ENCODE measurements at regions not wholly inside any gene's neighbourhood (a gene's known extent, or its start where the extent isn't known, plus 50 kb on each side); places are given as distances from the start of the nearest gene placed in this dataset.

GRCh38 chr6:40903456-40903855 lies 135.6 kb downstream of the UNC5CL start:
- DNase-seq (ENCODE audit: low read depth, low spot score) = no peak
- Histone ChIP-seq H3K9me1 (ENCODE audit: control insufficient read depth, extremely low read depth, insufficient read depth, low read length) (no peaks in the 10 kb centered on the region), H3K9ac (ENCODE audit: control insufficient read depth, extremely low read depth, insufficient read depth, low read length) (no peak overlapping the region), H3K27ac (ENCODE audit: control insufficient read depth, insufficient read depth, low read length) (no peak overlapping the region), H3K4me1 (ENCODE audit: control insufficient read depth, extremely low read depth, insufficient read depth, low read length) (peaks cover 17% of the 10 kb centered on the region), H3K4me3 (ENCODE audit: control insufficient read depth in 2 of 3, extremely low read depth in 1 of 3, insufficient read depth in 2 of 3, low read depth in 1 of 3, low read length in 3 of 3) (no peak overlapping the region), H3K36me3 (ENCODE audit: control insufficient read depth in 2 of 2, extremely low read depth in 1 of 2, insufficient read depth in 2 of 2, low read length in 2 of 2) (no peaks in the 10 kb centered on the region), H2AFZ (ENCODE audit: control insufficient read depth, low read length) (no peak overlapping the region), H3K4me2 (ENCODE audit: control insufficient read depth, extremely low read depth, insufficient read depth, low read depth, low read length) (no peak overlapping the region), H4K20me1 (ENCODE audit: control insufficient read depth, extremely low read depth, insufficient read depth, low read length) (no peaks in the 10 kb centered on the region), H3K27me3 (ENCODE audit: control insufficient read depth, extremely low read depth, insufficient read depth, low read length) (no peaks in the 10 kb centered on the region), H3K79me2 (ENCODE audit: control insufficient read depth, insufficient read depth, low read length) (no peaks in the 10 kb centered on the region), H3K9me3 (ENCODE audit: control insufficient read depth, low read depth, low read length) (no peaks in the 10 kb centered on the region)
- TF ChIP-seq, protein P1, sequence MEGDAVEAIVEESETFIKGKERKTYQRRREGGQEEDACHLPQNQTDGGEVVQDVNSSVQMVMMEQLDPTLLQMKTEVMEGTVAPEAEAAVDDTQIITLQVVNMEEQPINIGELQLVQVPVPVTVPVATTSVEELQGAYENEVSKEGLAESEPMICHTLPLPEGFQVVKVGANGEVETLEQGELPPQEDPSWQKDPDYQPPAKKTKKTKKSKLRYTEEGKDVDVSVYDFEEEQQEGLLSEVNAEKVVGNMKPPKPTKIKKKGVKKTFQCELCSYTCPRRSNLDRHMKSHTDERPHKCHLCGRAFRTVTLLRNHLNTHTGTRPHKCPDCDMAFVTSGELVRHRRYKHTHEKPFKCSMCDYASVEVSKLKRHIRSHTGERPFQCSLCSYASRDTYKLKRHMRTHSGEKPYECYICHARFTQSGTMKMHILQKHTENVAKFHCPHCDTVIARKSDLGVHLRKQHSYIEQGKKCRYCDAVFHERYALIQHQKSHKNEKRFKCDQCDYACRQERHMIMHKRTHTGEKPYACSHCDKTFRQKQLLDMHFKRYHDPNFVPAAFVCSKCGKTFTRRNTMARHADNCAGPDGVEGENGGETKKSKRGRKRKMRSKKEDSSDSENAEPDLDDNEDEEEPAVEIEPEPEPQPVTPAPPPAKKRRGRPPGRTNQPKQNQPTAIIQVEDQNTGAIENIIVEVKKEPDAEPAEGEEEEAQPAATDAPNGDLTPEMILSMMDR (optimal IDR thresholded peaks at IDR 0.05 in 1 of 3, IDR thresholded peaks at IDR 0.05 in 1 of 3, conservative IDR thresholded peaks at IDR 0.05 in 1 of 3; ENCODE audit: extremely low read depth in 1 of 3, insufficient read depth in 2 of 3, low read length in 3 of 3) = no peak
- no peak for TF ChIP-seq EZH2 (IDR thresholded peaks at IDR 0.05; ENCODE audit: low read length)
- dilution Hi-C loops (cut with MboI; ENCODE audit: extremely low pct_ligation_motif_present, low sequenced_read_pairs) = no loop called here
- FAIRE-seq = no peak

GRCh38 chr6:40901322-40902055 lies 137.5 kb downstream of the UNC5CL start:
- Histone ChIP-seq H3K9me3 (ENCODE audit: control insufficient read depth, low read depth, low read length) (no peaks in the 10 kb centered on the region), H3K9ac (ENCODE audit: control insufficient read depth, extremely low read depth, insufficient read depth, low read length) (no peak overlapping the region), H4K20me1 (ENCODE audit: control insufficient read depth, extremely low read depth, insufficient read depth, low read length) (no peaks in the 10 kb centered on the region), H3K4me1 (ENCODE audit: control insufficient read depth, extremely low read depth, insufficient read depth, low read length) (peaks cover 3% of the 10 kb centered on the region), H3K9me1 (ENCODE audit: control insufficient read depth, extremely low read depth, insufficient read depth, low read length) (no peaks in the 10 kb centered on the region), H3K4me2 (ENCODE audit: control insufficient read depth, extremely low read depth, insufficient read depth, low read depth, low read length) (no peak overlapping the region), H3K4me3 (ENCODE audit: control insufficient read depth in 2 of 3, extremely low read depth in 1 of 3, insufficient read depth in 2 of 3, low read depth in 1 of 3, low read length in 3 of 3) (no peak overlapping the region), H3K27ac (ENCODE audit: control insufficient read depth, insufficient read depth, low read length) (no peak overlapping the region), H3K27me3 (ENCODE audit: control insufficient read depth, extremely low read depth, insufficient read depth, low read length) (no peaks in the 10 kb centered on the region), H2AFZ (ENCODE audit: control insufficient read depth, low read length) (no peak overlapping the region), H3K79me2 (ENCODE audit: control insufficient read depth, insufficient read depth, low read length) (no peaks in the 10 kb centered on the region), H3K36me3 (ENCODE audit: control insufficient read depth in 2 of 2, extremely low read depth in 1 of 2, insufficient read depth in 2 of 2, low read length in 2 of 2) (no peaks in the 10 kb centered on the region)
- dilution Hi-C loops (cut with MboI; ENCODE audit: extremely low pct_ligation_motif_present, low sequenced_read_pairs) = no loop called here
- peak; percentile 53 for FAIRE-seq
- TF ChIP-seq, protein P1 (optimal IDR thresholded peaks at IDR 0.05 in 1 of 3, IDR thresholded peaks at IDR 0.05 in 1 of 3, conservative IDR thresholded peaks at IDR 0.05 in 1 of 3; ENCODE audit: extremely low read depth in 1 of 3, insufficient read depth in 2 of 3, low read length in 3 of 3) = no peak
- TF ChIP-seq EZH2 (IDR thresholded peaks at IDR 0.05; ENCODE audit: low read length) = no peak
- DNase-seq (ENCODE audit: low read depth, low spot score) = no peak
